ENCODE measurements at regions not wholly inside any gene's neighbourhood (a gene's known extent, or its start where the extent isn't known, plus 50 kb on each side); places are given as distances from the start of the nearest gene placed in this dataset.
A peak's percentile ranks its signal among the peaks of the same experiment; 100 is the strongest.

GRCh38 chr17:68790492-68790891 lies 164.7 kb downstream of the ABCA8 start:
- H3K36me3 Mint-ChIP-seq = no peaks in the 10 kb centered on the region
- H3K4me3 Mint-ChIP-seq = no peak overlapping the region
- peaks cover 0 to 4% of the 10 kb centered on the region in 2 donors for H3K27me3 Mint-ChIP-seq
- ATAC-seq (replicated peaks) = no peak
- peaks cover 11 to 21% of the 10 kb centered on the region in 2 donors for H3K4me1 Mint-ChIP-seq
- no peak for DNase-seq
- H3K9me3 Mint-ChIP-seq = no peaks in the 10 kb centered on the region
- no peak overlapping the region for H3K27ac Mint-ChIP-seq

GRCh38 chr17:68789203-68789962 lies 165.8 kb downstream of the ABCA8 start:
- H3K27me3 Mint-ChIP-seq = peaks cover 0 to 4% of the 10 kb centered on the region in 2 donors
- H3K4me1 Mint-ChIP-seq = peaks cover 5 to 10% of the 10 kb centered on the region in 2 donors
- H3K36me3 Mint-ChIP-seq = no peaks in the 10 kb centered on the region
- H3K9me3 Mint-ChIP-seq = no peaks in the 10 kb centered on the region
- ATAC-seq (replicated peaks) (no peak), DNase-seq (no peak)
- H3K4me3 Mint-ChIP-seq = no peak overlapping the region
- H3K27ac Mint-ChIP-seq = no peak overlapping the region

DNA sequence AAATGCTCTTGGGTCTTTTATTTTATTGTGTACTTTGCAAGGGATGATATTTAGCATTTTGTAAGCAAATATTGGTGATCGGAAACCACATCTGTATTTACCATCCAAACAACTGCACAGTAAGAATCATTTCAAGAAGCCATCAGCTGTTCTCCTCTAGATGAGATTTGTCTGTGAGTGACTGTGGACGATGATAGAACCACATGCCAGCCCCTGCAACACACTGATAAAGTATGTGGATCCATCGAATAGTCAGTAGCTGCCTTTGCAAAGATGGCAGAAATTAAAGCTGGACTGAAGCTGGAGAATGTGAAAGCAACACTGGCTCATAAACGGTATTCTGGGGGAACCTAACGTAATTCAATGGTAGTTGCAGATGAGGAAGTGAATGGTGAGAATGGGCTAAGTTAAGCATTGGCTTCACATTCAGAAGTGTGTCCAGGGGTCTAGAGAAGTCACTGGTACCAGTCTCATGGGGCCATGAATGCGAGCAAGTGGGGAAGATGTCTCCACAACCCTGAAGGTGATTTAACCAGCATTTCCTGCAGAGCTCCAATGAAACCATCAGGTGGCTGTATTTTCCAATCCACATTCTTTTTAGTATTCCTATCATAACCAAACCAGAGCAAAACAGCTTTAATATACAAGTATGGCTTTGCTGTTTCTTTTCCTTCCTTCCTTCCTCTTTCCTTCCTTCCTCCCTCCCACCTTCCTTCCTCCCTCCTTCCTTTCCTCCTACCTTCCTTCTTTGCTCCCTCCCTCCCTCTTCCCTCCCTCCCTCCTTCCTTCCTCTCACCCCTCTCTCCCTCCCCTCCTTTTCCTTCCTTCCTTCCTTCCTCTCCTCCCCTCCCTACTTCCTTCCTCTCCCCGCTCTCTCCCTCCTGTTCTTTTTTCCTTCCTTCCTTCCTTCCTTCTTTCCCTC lies 169.4 kb downstream of the ABCA8 start:
- Mint-ChIP-seq H3K4me3 (no peak overlapping the region), H3K27me3 (peaks cover 0 to 4% of the 10 kb centered on the region in 2 donors), H3K27ac (no peak overlapping the region)

GRCh38 chr17:68784431-68784830 lies 170.8 kb downstream of the ABCA8 start:
- Mint-ChIP-seq H3K4me3 (no peak overlapping the region), H3K9me3 (no peaks in the 10 kb centered on the region), H3K27me3 (peaks cover 0 to 4% of the 10 kb centered on the region in 2 donors), H3K4me1 (peaks cover 0 to 2% of the 10 kb centered on the region in 2 donors), H3K36me3 (no peaks in the 10 kb centered on the region), H3K27ac (no peak overlapping the region)
- ATAC-seq (replicated peaks) (no peak), DNase-seq (no peak)

More for the DNA sequence above, 169.4 kb downstream of the ABCA8 start:
- DNase-seq (no peak), ATAC-seq (replicated peaks) (no peak)
- peaks cover 2 to 4% of the 10 kb centered on the region in 2 donors for H3K4me1 Mint-ChIP-seq
- H3K9me3 Mint-ChIP-seq = no peaks in the 10 kb centered on the region
- no peaks in the 10 kb centered on the region for H3K36me3 Mint-ChIP-seq

- Mint-ChIP-seq H3K36me3 (no peaks in the 10 kb centered on the region), H3K4me1 (peaks cover 0 to 2% of the 10 kb centered on the region in 2 donors), H3K4me3 (no peak overlapping the region), H3K27me3 (peaks cover 0 to 4% of the 10 kb centered on the region in 2 donors), H3K9me3 (no peaks in the 10 kb centered on the region), H3K27ac (no peak overlapping the region)
- no peak for DNase-seq
- no peak for ATAC-seq (replicated peaks)
These were observed 171.3 kb downstream of the ABCA8 start for GRCh38 chr17:68783861-68784260.

DNA sequence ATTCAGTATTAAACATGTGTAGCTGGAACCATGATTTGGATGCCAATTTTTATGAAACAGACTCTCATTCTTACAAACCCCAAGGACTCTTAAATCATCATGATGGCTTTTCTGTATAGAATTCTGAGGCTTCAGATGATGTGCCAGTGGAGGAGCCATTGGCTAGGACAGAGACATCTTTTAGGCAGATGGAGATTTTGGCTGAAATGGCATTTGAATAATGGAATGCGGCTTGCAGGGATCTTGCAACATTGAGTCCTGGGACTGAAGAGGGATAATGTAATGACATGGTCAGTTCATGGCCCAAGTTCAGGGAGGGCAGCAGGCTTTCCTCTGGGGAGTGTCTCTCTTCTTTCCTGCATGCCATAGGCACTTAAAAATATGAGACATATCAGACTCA lies 172.4 kb downstream of the ABCA8 start:
- peaks cover 0 to 4% of the 10 kb centered on the region in 2 donors for H3K27me3 Mint-ChIP-seq
- H3K36me3 Mint-ChIP-seq = no peaks in the 10 kb centered on the region
- no peaks in the 10 kb centered on the region for H3K9me3 Mint-ChIP-seq
- peaks cover 2% of the 10 kb centered on the region in 2 donors for H3K4me1 Mint-ChIP-seq
- DNase-seq = no peak
- ATAC-seq (replicated peaks) = no peak
- H3K4me3 Mint-ChIP-seq = no peak overlapping the region
- no peak overlapping the region for H3K27ac Mint-ChIP-seq

- H3K4me3 Mint-ChIP-seq = no peak overlapping the region
- no peaks in the 10 kb centered on the region for H3K9me3 Mint-ChIP-seq
- DNase-seq = no peak
- peaks cover under 1 to 8% of the 10 kb centered on the region in 2 donors for H3K4me1 Mint-ChIP-seq
- H3K27ac Mint-ChIP-seq = no peak overlapping the region
- ATAC-seq (replicated peaks) = no peak
- peaks cover 0 to 1% of the 10 kb centered on the region in 2 donors for H3K27me3 Mint-ChIP-seq
- H3K36me3 Mint-ChIP-seq = no peaks in the 10 kb centered on the region
These were observed 174.6 kb downstream of the ABCA8 start for GRCh38 chr17:68780596-68780995.

GRCh38 chr17:68778726-68779125 lies 176.5 kb downstream of the ABCA8 start:
- DNase-seq (no peak), ATAC-seq (replicated peaks) (no peak)
- Mint-ChIP-seq H3K9me3 (no peaks in the 10 kb centered on the region), H3K4me3 (no peak overlapping the region), H3K4me1 (peaks cover 9 to 26% of the 10 kb centered on the region in 2 donors), H3K36me3 (no peaks in the 10 kb centered on the region), H3K27ac (no peak overlapping the region), H3K27me3 (no peaks in the 10 kb centered on the region)

GRCh38 chr17:68777856-68778694 lies 176.9 kb upstream of the FAM20A start:
- no peak for ATAC-seq (replicated peaks)
- no peak overlapping the region for H3K27ac Mint-ChIP-seq
- H3K36me3 Mint-ChIP-seq = no peaks in the 10 kb centered on the region
- no peak for DNase-seq
- no peaks in the 10 kb centered on the region for H3K27me3 Mint-ChIP-seq
- peaks cover 13 to 32% of the 10 kb centered on the region in 2 donors for H3K4me1 Mint-ChIP-seq
- no peak overlapping the region for H3K4me3 Mint-ChIP-seq
- no peaks in the 10 kb centered on the region for H3K9me3 Mint-ChIP-seq

- H3K4me1 Mint-ChIP-seq = peaks cover 14 to 32% of the 10 kb centered on the region in 2 donors
- H3K9me3 Mint-ChIP-seq = no peaks in the 10 kb centered on the region
- no peak overlapping the region for H3K4me3 Mint-ChIP-seq
- no peak for DNase-seq
- no peaks in the 10 kb centered on the region for H3K36me3 Mint-ChIP-seq
- ATAC-seq (replicated peaks) = peak; percentile 49 to 51
- H3K27me3 Mint-ChIP-seq = no peaks in the 10 kb centered on the region
- H3K27ac Mint-ChIP-seq = no peak overlapping the region
These were observed 176.2 kb upstream of the FAM20A start for GRCh38 chr17:68777243-68777855.

DNA sequence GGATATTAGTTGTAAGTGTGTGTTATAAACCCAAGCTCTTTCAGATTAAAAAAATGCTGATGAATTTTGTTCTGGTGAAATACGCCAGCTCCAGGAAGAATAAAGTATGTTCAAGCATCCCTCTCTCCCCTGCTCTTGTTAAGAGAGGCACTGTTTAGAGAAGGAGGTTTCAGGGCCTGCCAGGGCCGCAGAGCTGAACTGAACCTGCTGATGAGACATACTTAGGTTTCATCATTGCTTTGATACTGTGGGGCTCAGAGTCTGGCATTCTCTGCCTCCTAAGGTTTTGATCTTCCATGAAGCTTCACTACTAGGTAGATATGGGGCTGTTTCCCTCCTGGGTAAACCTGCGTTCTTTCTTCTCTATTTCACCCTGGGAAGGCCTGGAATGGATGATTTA lies 175.3 kb upstream of the FAM20A start:
- Mint-ChIP-seq H3K4me3 (no peak overlapping the region), H3K27ac (no peak overlapping the region), H3K9me3 (no peaks in the 10 kb centered on the region), H3K36me3 (no peaks in the 10 kb centered on the region), H3K27me3 (no peaks in the 10 kb centered on the region), H3K4me1 (peaks cover 16 to 32% of the 10 kb centered on the region in 2 donors)
- no peak for ATAC-seq (replicated peaks)
- no peak for DNase-seq

DNA sequence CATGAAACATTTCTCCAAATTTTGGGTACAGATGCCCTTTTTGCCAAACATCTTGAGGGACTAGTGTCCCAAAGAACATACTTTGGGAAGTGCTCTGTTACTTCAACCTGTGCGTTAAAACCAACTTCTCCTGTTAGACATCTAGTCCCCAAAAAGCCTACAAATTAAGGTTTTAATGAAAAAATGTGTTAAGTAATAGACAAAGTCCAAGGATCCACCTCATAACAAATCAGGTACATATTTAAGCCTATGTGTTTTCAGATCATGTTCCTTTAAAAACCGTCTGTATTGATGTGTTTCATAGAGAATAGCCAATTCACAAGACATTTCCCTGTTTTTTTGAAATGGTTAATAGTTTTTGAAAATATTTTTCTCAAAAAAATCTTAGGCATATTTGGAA lies 174.8 kb upstream of the FAM20A start:
- Mint-ChIP-seq H3K4me3 (no peak overlapping the region), H3K4me1 (peaks cover 16 to 32% of the 10 kb centered on the region in 2 donors), H3K27me3 (no peaks in the 10 kb centered on the region), H3K9me3 (no peaks in the 10 kb centered on the region), H3K27ac (no peak overlapping the region), H3K36me3 (no peaks in the 10 kb centered on the region)
- ATAC-seq (replicated peaks) (no peak), DNase-seq (no peak)

- DNase-seq (no peak), ATAC-seq (replicated peaks) (no peak)
- Mint-ChIP-seq H3K27ac (no peak overlapping the region), H3K9me3 (no peaks in the 10 kb centered on the region), H3K36me3 (no peaks in the 10 kb centered on the region), H3K27me3 (no peaks in the 10 kb centered on the region), H3K4me1 (peaks cover 16 to 32% of the 10 kb centered on the region in 2 donors), H3K4me3 (no peak overlapping the region)
These were observed 174.2 kb upstream of the FAM20A start for GRCh38 chr17:68775318-68775717.
